Caco-2 (cell line): ENCODE measurements at regions not wholly inside any gene's neighbourhood (a gene's known extent, or its start where the extent isn't known, plus 50 kb on each side); places are given as distances from the start of the nearest gene placed in this dataset.

Experiments used
- BruUV-seq: library from RNA; stranded (reverse); fragments of 400-500 nt; replicated peaks from 2 replicates; lab custom pipeline; 2021; lab: Mats Ljungman, UMichigan
- CTCF ChIA-PET: fragments of 300-600 bp; sonication (Branson Sonifier 250); formaldehyde crosslinking; loops from one replicate; lab custom pipeline; 2022; ENCODE audit warnings: antibody characterized with exemption; lab: Charles Lee
- POLR2A ChIA-PET: fragments of 300-600 bp; sonication (Branson Sonifier 250); formaldehyde crosslinking; loops from one replicate; lab custom pipeline; 2022; ENCODE audit warnings: antibody characterized with exemption; lab: Charles Lee
- DNase-seq, 2 experiments: peaks; one replicate each; pipeline versions ENCODE4 v3.0.0 to v3.0.0-alpha.2; 2020 to 2022
- H3K27me3 ChIP-seq: replicated peaks from 2 replicates; pipeline ENCODE4 v1.6.0; 2011; ENCODE audit warnings: low read length; ENCODE audit not compliant: control insufficient read depth, insufficient read depth
- H3K36me3 ChIP-seq: 2 replicates; pipeline ENCODE4 v1.5.1; 2011; ENCODE audit warnings: low read length; ENCODE audit not compliant: control insufficient read depth, insufficient read depth
- H3K4me1 ChIP-seq: fragments of 250-450 bp; sonication (Bioruptor Pico); 2 replicates; pipeline ENCODE4 v1.5.1; 2020; ENCODE audit warnings: mild to moderate bottlenecking
- H3K4me3 ChIP-seq: 2 replicates; pipeline ENCODE4 v1.5.1; 2011; ENCODE audit warnings: low read depth, mild to moderate bottlenecking, control low read depth, low read length
- H3K9me3 ChIP-seq: fragments of 250-450 bp; sonication (Bioruptor Pico); 2 replicates; pipeline ENCODE4 v1.5.1; 2020; ENCODE audit warnings: mild to moderate bottlenecking, moderate library complexity
- H3K27ac Mint-ChIP-seq: one replicate; pipeline ENCODE4 v1.8.0; 2022; ENCODE audit warnings: mixed read lengths; ENCODE audit not compliant: unreplicated experiment
- H3K27me3 Mint-ChIP-seq: one replicate; pipeline ENCODE4 v1.8.0; 2022; ENCODE audit warnings: mixed read lengths; ENCODE audit not compliant: insufficient read depth, unreplicated experiment
- H3K36me3 Mint-ChIP-seq: one replicate; pipeline ENCODE4 v1.8.0; 2022; ENCODE audit warnings: mild to moderate bottlenecking, mixed read lengths; ENCODE audit not compliant: insufficient read depth, unreplicated experiment
- H3K4me1 Mint-ChIP-seq: one replicate; pipeline ENCODE4 v1.8.0; 2022; ENCODE audit warnings: low read depth, mixed read lengths; ENCODE audit not compliant: unreplicated experiment
- H3K4me3 Mint-ChIP-seq: one replicate; pipeline ENCODE4 v1.8.0; 2022; ENCODE audit warnings: mild to moderate bottlenecking, moderate library complexity, mixed read lengths; ENCODE audit not compliant: unreplicated experiment
- H3K9me3 Mint-ChIP-seq: one replicate; pipeline ENCODE4 v1.8.0; 2022; ENCODE audit warnings: mixed read lengths; ENCODE audit not compliant: unreplicated experiment
- CTCF ChIP-seq, 2 experiments: fragments of 200-600 bp in 1 of 2; IDR thresholded peaks; 1 replicate in 1 of 2; 2 replicates in 1 of 2; pipeline versions ENCODE4 v1.5.1 to v1.8.0; 2011 to 2022; ENCODE audit warnings: antibody characterized with exemption in 1 of 2, control low read depth in 1 of 2, inconsistent platforms in 1 of 2, low read depth in 1 of 2, low read length in 1 of 2, mild to moderate bottlenecking in 1 of 2, moderate library complexity in 1 of 2; ENCODE audit not compliant: insufficient read depth in 1 of 2, severe bottlenecking in 1 of 2, unreplicated experiment in 1 of 2
- intact Hi-C: fragments of 100-400 bp; cut with micrococcal nuclease; formaldehyde crosslinking; loops from one replicate; pipeline ENCODE4 v1.10.0; 2022; ENCODE audit not compliant: unreplicated experiment

DNA sequence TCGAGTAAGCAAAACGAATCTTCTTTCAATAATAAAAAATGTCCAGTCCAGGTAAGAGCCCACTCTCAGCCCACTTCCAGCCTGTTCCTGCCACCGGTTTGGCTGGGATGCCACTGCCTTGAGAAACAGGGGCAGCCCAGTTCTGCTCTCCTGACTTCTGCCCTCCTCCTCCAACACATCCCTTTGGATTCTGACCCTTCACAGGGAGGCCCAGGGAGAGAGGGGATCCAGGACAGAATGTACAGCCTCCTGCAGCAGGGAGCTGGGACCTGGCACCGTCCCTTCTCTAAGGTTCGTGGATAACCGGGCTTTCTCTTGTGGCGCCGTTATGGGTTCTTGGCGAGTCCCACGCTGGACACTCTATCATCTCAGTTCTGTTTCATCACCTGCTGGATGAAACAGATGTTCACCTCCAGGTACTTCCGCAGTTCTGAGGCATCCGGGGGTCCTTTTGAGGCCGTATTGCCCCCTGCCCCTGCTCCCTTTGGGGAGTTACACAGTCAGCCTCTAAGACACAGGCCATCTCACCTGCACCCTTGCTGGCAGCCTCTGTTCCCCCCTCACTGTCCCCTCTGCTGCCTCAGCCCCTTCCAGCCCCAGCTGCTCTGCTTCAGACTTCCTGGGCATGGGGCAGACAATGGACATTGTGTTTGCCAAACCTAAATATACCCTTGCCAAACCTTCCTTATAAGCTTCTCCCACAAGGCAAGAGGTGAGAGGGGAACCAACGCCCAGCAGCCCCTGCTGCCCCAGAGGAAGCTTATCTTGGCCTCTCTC is 203.8 kb upstream of the ZMIZ1 start:
- no peaks in the 10 kb centered on the region for H3K4me1 ChIP-seq
- no peak for TF ChIP-seq CTCF (IDR thresholded peaks at IDR 0.05; ENCODE audit: insufficient read depth in 1 of 2, low read depth in 1 of 2, low read length in 1 of 2, severe bottlenecking in 1 of 2, unreplicated experiment in 1 of 2)
- Mint-ChIP-seq H3K4me1 (peaks cover 7% of the 10 kb centered on the region), H3K27me3 (no peaks in the 10 kb centered on the region), H3K4me3 (no peak overlapping the region), H3K36me3 (no peaks in the 10 kb centered on the region), H3K27ac (no peak overlapping the region), H3K9me3 (no peaks in the 10 kb centered on the region)
- ChIA-PET CTCF (no interaction called here), POLR2A (no interaction called here)
- H3K4me3 ChIP-seq: no peak overlapping the region
- DNase-seq: no peak
- H3K27me3 ChIP-seq: no peaks in the 10 kb centered on the region
- intact Hi-C loops: no loop called here
- no TSS peak for BruUV-seq
- H3K9me3 ChIP-seq: no peaks in the 10 kb centered on the region
- H3K36me3 ChIP-seq: no peaks in the 10 kb centered on the region

DNA sequence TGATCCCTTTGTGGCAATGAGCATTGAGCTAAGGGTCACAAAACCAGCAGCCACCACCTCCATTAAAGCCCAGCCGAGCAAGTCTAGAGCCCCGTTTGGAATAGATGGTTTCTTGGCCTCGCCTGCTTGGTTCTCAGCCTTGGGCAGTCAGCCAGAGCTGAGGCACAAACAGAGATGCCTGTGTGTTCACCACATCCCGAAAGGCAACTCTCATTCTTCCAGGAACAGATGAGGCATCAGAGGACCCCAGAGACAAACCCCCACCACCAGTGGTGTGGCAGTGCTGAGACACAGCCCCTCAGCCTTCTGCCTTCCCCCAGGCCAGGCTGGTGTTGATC is 203.3 kb upstream of the ZMIZ1 start:
- Histone ChIP-seq H3K36me3 (no peaks in the 10 kb centered on the region), H3K4me1 (no peaks in the 10 kb centered on the region), H3K4me3 (no peak overlapping the region), H3K9me3 (no peaks in the 10 kb centered on the region), H3K27me3 (no peaks in the 10 kb centered on the region)
- H3K27me3 Mint-ChIP-seq: no peaks in the 10 kb centered on the region
- CTCF ChIA-PET: no interaction called here
- BruUV-seq: no TSS peak
- no peak for TF ChIP-seq CTCF (IDR thresholded peaks at IDR 0.05; ENCODE audit: insufficient read depth in 1 of 2, low read depth in 1 of 2, low read length in 1 of 2, severe bottlenecking in 1 of 2, unreplicated experiment in 1 of 2)
- intact Hi-C loops: no loop called here
- POLR2A ChIA-PET: no interaction called here
- no peaks in the 10 kb centered on the region for H3K36me3 Mint-ChIP-seq
- peaks cover 7% of the 10 kb centered on the region for H3K4me1 Mint-ChIP-seq
- H3K4me3 Mint-ChIP-seq: no peak overlapping the region
- H3K27ac Mint-ChIP-seq: no peak overlapping the region
- H3K9me3 Mint-ChIP-seq: no peaks in the 10 kb centered on the region
- no peak for DNase-seq

GRCh38 chr10:78865931-78866717 is 202.6 kb upstream of the ZMIZ1 start:
- intact Hi-C loops: no loop called here

More at GRCh38 chr10:78865931-78866717, 202.6 kb upstream of the ZMIZ1 start:
- DNase-seq: peak in 1 of 2 experiments; percentile 21
- TF ChIP-seq CTCF (IDR thresholded peaks at IDR 0.05; ENCODE audit: insufficient read depth in 1 of 2, low read depth in 1 of 2, low read length in 1 of 2, severe bottlenecking in 1 of 2, unreplicated experiment in 1 of 2): no peak
- ChIA-PET POLR2A (no interaction called here), CTCF (no interaction called here)
- BruUV-seq: no TSS peak
- Histone ChIP-seq H3K9me3 (no peaks in the 10 kb centered on the region), H3K4me1 (no peaks in the 10 kb centered on the region), H3K36me3 (no peaks in the 10 kb centered on the region), H3K27me3 (no peaks in the 10 kb centered on the region), H3K4me3 (no peak overlapping the region)
- Mint-ChIP-seq H3K27ac (no peak overlapping the region), H3K36me3 (no peaks in the 10 kb centered on the region), H3K4me3 (no peak overlapping the region), H3K27me3 (no peaks in the 10 kb centered on the region), H3K9me3 (no peaks in the 10 kb centered on the region), H3K4me1 (peaks cover 7% of the 10 kb centered on the region)
